ENCODE measurements at regions not wholly inside any gene's neighbourhood (a gene's known extent, or its start where the extent isn't known, plus 50 kb on each side); places are given as distances from the start of the nearest gene placed in this dataset.

DNA sequence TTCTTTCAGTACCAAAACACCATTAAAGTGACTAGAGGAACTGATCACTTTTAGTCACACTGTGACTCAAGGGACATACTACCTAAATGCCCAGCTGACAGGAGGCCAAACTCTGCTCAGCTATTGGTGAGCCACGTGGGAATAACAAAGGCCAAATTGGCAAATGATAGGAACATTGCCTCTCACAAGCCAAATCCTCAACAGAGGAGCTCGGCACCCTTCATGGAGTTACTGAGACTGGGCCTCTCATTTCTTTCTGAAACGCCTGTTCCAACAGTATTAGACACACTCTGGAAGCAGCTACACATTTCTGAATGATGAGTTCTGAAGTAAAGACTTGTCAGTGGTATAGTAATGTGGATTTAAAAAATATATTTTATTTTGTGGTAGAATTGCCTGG lies 166.0 kb upstream of the COL8A1 start:
- H3K9me3 Mint-ChIP-seq, result no peaks in the 10 kb centered on the region

DNA sequence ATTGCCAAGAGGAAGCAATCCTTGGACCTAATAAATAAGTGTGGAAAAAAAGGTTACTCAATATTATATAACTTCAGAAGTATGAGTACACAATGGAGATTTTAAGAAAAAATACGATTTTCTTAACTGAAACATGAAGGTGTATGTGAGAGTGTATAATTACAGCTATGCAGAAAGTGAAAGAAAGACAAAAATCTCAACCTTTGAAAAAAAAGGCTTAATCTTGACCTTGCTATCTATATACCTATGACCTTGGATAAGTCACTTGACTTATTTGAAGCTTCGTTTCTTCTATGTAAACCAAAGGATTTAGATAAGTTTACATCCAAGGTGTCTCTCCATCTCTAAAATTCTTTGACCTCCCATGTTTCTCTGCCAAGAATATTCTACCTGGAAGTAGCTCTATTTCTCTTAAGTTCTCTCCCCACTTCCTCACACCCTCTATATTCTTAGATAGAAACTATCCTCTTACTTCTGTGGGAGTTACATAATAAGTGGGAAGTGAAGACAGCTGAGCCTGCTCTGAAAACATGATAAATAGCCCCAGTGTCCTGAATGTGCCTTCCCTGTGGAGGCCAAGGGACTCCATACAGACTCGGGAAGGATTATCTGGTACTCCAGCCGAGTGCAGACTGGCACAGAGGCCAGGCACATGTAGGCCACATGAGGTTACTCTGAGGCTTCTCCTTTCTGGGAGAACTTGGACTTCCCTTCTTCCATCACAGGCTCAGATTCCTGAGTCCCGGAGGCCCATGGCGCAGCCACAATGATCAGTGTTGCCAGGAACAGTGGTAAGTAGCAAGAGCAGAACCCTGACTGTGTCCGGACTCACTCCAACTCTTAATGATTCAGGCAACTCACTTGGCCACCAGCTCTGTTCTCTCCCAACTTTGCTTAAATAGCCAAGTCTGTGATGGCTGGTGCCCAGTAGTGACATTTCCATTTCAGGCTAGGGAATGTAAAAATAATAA lies 166.8 kb upstream of the COL8A1 start:
- WGBS (ENCODE audit: insufficient coverage), result 77% methylated on average over 4 of the region's 7 CpGs
- H3K36me3 Mint-ChIP-seq, result no peaks in the 10 kb centered on the region
- no peak for ATAC-seq (replicated peaks in 1 of 4)

More for the DNA sequence above, 166.0 kb upstream of the COL8A1 start:
- 14% methylated on average over 1 of the region's 3 CpGs for WGBS (ENCODE audit: insufficient coverage)
- Mint-ChIP-seq H3K36me3 (no peaks in the 10 kb centered on the region), H3K27me3 (peaks cover 0 to 3% of the 10 kb centered on the region in 2 donors), H3K4me1 (no peaks in the 10 kb centered on the region), H3K4me3 (no peak overlapping the region), H3K27ac (no peak overlapping the region)
- CTCF ChIA-PET, result no interaction called here
- no peak overlapping the region for H3K4me3 ChIP-seq (ENCODE audit: control insufficient read depth in 1 of 2, extremely low read depth in 1 of 2, low read length in 1 of 2)
- H3K9me3 ChIP-seq, result no peaks in the 10 kb centered on the region
- no peaks in the 10 kb centered on the region for H3K36me3 ChIP-seq (ENCODE audit: control insufficient read depth in 2 of 2, extremely low read depth in 1 of 2, insufficient read depth in 1 of 2, low read length in 1 of 2)
- no peaks in the 10 kb centered on the region for H3K27me3 ChIP-seq (replicated peaks in 1 of 2; ENCODE audit: control insufficient read depth in 2 of 2, extremely low read depth in 1 of 2, insufficient read depth in 2 of 2, low read length in 1 of 2)
- DNase-seq (no peak), ATAC-seq (replicated peaks in 1 of 4) (no peak)
- POLR2A ChIA-PET, result no interaction called here
- H3K27ac ChIP-seq (ENCODE audit: low read length), result no peak overlapping the region
- no peaks in the 10 kb centered on the region for H3K4me1 ChIP-seq (ENCODE audit: control insufficient read depth in 1 of 2, extremely low read depth in 1 of 2, insufficient read depth in 2 of 2, low read length in 2 of 2)

DNA sequence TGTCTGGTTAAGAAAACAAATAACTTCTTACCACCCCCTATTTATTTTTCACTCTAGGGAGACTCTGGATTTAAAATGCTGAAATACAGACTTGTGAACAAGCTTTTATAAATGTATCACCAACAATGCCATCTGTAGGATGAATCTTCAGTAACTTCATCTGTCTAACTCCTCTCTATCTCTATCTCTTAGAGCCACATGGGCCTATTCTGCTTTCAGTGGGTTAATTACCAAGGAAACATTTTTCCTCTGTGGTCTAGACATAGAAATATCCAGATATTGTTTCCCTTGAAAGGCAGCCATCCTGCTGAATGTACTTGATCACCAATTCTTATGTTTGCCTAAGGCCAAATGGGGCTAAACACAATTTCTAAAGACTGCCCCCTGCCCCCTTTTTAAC lies 167.6 kb upstream of the COL8A1 start:
- Mint-ChIP-seq H3K4me3 (no peak overlapping the region), H3K36me3 (no peaks in the 10 kb centered on the region), H3K27ac (no peak overlapping the region), H3K27me3 (peaks cover 0 to 3% of the 10 kb centered on the region in 2 donors), H3K4me1 (no peaks in the 10 kb centered on the region), H3K9me3 (no peaks in the 10 kb centered on the region)
- ATAC-seq (replicated peaks in 1 of 4) (no peak), DNase-seq (no peak)
- Histone ChIP-seq H3K36me3 (ENCODE audit: control insufficient read depth in 2 of 2, extremely low read depth in 1 of 2, insufficient read depth in 1 of 2, low read length in 1 of 2) (no peaks in the 10 kb centered on the region), H3K27me3 (replicated peaks in 1 of 2; ENCODE audit: control insufficient read depth in 2 of 2, extremely low read depth in 1 of 2, insufficient read depth in 2 of 2, low read length in 1 of 2) (no peaks in the 10 kb centered on the region), H3K27ac (ENCODE audit: low read length) (no peak overlapping the region), H3K4me3 (ENCODE audit: control insufficient read depth in 1 of 2, extremely low read depth in 1 of 2, low read length in 1 of 2) (no peak overlapping the region), H3K9me3 (no peaks in the 10 kb centered on the region), H3K4me1 (ENCODE audit: control insufficient read depth in 1 of 2, extremely low read depth in 1 of 2, insufficient read depth in 2 of 2, low read length in 2 of 2) (no peaks in the 10 kb centered on the region)
- CTCF ChIA-PET, result no interaction called here
- POLR2A ChIA-PET, result no interaction called here

More for the DNA sequence above, 166.8 kb upstream of the COL8A1 start:
- no peak for DNase-seq
- Histone ChIP-seq H3K9me3 (no peaks in the 10 kb centered on the region), H3K4me1 (ENCODE audit: control insufficient read depth in 1 of 2, extremely low read depth in 1 of 2, insufficient read depth in 2 of 2, low read length in 2 of 2) (no peaks in the 10 kb centered on the region), H3K27me3 (replicated peaks in 1 of 2; ENCODE audit: control insufficient read depth in 2 of 2, extremely low read depth in 1 of 2, insufficient read depth in 2 of 2, low read length in 1 of 2) (no peaks in the 10 kb centered on the region), H3K36me3 (ENCODE audit: control insufficient read depth in 2 of 2, extremely low read depth in 1 of 2, insufficient read depth in 1 of 2, low read length in 1 of 2) (no peaks in the 10 kb centered on the region), H3K27ac (ENCODE audit: low read length) (no peak overlapping the region), H3K4me3 (ENCODE audit: control insufficient read depth in 1 of 2, extremely low read depth in 1 of 2, low read length in 1 of 2) (no peak overlapping the region)
- ChIA-PET POLR2A (no interaction called here), CTCF (no interaction called here)
- Mint-ChIP-seq H3K4me1 (no peaks in the 10 kb centered on the region), H3K4me3 (no peak overlapping the region), H3K27me3 (peaks cover 0 to 3% of the 10 kb centered on the region in 2 donors), H3K27ac (no peak overlapping the region), H3K9me3 (no peaks in the 10 kb centered on the region)

DNA sequence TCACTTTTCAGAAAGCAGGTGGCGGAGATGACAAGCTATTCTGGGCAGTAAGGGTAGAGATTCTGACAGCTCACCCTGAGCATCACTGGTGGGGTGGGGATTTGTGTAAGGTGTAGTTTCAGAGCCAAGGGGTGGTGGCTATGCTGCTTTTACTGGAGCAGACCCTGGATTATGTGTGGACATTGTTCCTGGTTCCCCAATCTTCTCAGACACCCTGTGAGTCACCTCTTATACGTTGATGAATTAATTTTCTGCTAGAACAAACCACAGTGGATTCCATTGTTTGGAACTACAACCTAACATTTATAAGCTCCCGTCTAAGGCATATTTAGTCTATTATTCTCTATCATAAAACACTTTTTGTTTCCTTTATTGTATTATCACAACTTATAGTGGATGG lies 169.5 kb upstream of the COL8A1 start:
- H3K9me3 Mint-ChIP-seq, result no peaks in the 10 kb centered on the region
- Histone ChIP-seq H3K36me3 (ENCODE audit: control insufficient read depth in 2 of 2, extremely low read depth in 1 of 2, insufficient read depth in 1 of 2, low read length in 1 of 2) (no peaks in the 10 kb centered on the region), H3K4me3 (ENCODE audit: control insufficient read depth in 1 of 2, extremely low read depth in 1 of 2, low read length in 1 of 2) (no peak overlapping the region), H3K27me3 (replicated peaks in 1 of 2; ENCODE audit: control insufficient read depth in 2 of 2, extremely low read depth in 1 of 2, insufficient read depth in 2 of 2, low read length in 1 of 2) (no peaks in the 10 kb centered on the region), H3K9me3 (no peaks in the 10 kb centered on the region), H3K4me1 (ENCODE audit: control insufficient read depth in 1 of 2, extremely low read depth in 1 of 2, insufficient read depth in 2 of 2, low read length in 2 of 2) (no peaks in the 10 kb centered on the region), H3K27ac (ENCODE audit: low read length) (no peak overlapping the region)
- no peak overlapping the region for H3K4me3 Mint-ChIP-seq
- H3K36me3 Mint-ChIP-seq, result no peaks in the 10 kb centered on the region
- POLR2A ChIA-PET, result no interaction called here
- H3K27ac Mint-ChIP-seq, result no peak overlapping the region
- DNase-seq (no peak), ATAC-seq (replicated peaks in 1 of 4) (no peak)
- H3K27me3 Mint-ChIP-seq, result peaks cover 0 to 3% of the 10 kb centered on the region in 2 donors
- WGBS (ENCODE audit: insufficient coverage), result 40% methylated on average over 1 of the region's 3 CpGs
- CTCF ChIA-PET, result no interaction called here
- no peaks in the 10 kb centered on the region for H3K4me1 Mint-ChIP-seq

DNA sequence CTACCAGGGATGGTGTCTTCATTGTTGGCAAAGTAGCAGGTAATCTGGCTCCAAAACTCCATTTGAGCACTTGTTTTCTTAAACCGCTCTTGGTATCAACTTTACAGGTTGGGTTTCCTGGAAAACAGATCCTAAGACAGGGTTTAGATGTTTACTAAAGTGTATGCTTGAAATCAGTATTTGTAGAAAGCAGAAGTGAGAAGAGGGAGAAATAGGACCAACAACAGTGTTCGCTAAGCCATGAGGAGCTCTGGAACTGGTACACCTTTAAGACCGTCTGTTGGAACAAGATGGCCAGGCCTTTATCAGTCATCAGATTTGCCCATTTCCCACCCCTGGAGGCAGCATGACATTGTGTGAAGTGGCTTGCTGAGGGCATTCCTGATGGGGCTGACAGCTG lies 171.0 kb upstream of the COL8A1 start:
- Histone ChIP-seq H3K4me3 (ENCODE audit: control insufficient read depth in 1 of 2, extremely low read depth in 1 of 2, low read length in 1 of 2) (no peak overlapping the region), H3K4me1 (ENCODE audit: control insufficient read depth in 1 of 2, extremely low read depth in 1 of 2, insufficient read depth in 2 of 2, low read length in 2 of 2) (no peaks in the 10 kb centered on the region), H3K27ac (ENCODE audit: low read length) (no peak overlapping the region), H3K27me3 (replicated peaks in 1 of 2; ENCODE audit: control insufficient read depth in 2 of 2, extremely low read depth in 1 of 2, insufficient read depth in 2 of 2, low read length in 1 of 2) (no peaks in the 10 kb centered on the region), H3K36me3 (ENCODE audit: control insufficient read depth in 2 of 2, extremely low read depth in 1 of 2, insufficient read depth in 1 of 2, low read length in 1 of 2) (no peaks in the 10 kb centered on the region), H3K9me3 (no peaks in the 10 kb centered on the region)
- Mint-ChIP-seq H3K4me1 (no peaks in the 10 kb centered on the region), H3K9me3 (no peaks in the 10 kb centered on the region), H3K27ac (no peak overlapping the region), H3K36me3 (no peaks in the 10 kb centered on the region), H3K4me3 (no peak overlapping the region), H3K27me3 (peaks cover 0 to 3% of the 10 kb centered on the region in 2 donors)
- ATAC-seq (replicated peaks in 1 of 4), result no peak
- CTCF ChIA-PET, result no interaction called here
- DNase-seq, result no peak
- POLR2A ChIA-PET, result no interaction called here
- WGBS (ENCODE audit: insufficient coverage), result 100% methylated on average over 1 of the region's 3 CpGs

DNA sequence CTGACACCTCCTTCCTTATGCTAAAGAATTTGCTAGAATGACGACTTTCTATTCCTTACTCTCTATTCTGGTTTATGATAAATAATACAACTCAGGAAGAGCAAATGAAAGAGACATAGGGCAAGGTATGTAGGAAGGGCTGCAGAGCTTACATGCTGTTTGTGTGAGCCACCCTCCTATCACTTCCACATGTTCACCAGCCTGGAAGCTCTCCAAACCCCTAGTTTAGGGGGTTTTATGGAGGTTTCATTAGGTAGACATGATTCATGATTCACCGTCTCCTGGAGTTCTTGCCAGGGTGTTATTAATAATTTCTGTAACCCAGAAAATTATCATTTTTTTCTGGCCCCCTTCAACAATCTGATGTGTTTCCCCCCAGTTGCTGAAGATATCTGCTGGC lies 172.1 kb upstream of the COL8A1 start:
- Mint-ChIP-seq H3K36me3 (no peaks in the 10 kb centered on the region), H3K27me3 (peaks cover 0 to 3% of the 10 kb centered on the region in 2 donors), H3K4me1 (no peaks in the 10 kb centered on the region), H3K27ac (no peak overlapping the region), H3K4me3 (no peak overlapping the region), H3K9me3 (no peaks in the 10 kb centered on the region)
- H3K36me3 ChIP-seq (ENCODE audit: control insufficient read depth in 2 of 2, extremely low read depth in 1 of 2, insufficient read depth in 1 of 2, low read length in 1 of 2), result no peaks in the 10 kb centered on the region
- no peak for DNase-seq
- POLR2A ChIA-PET, result no interaction called here
- no peak overlapping the region for H3K27ac ChIP-seq (ENCODE audit: low read length)
- H3K27me3 ChIP-seq (replicated peaks in 1 of 2; ENCODE audit: control insufficient read depth in 2 of 2, extremely low read depth in 1 of 2, insufficient read depth in 2 of 2, low read length in 1 of 2), result no peaks in the 10 kb centered on the region
- CTCF ChIA-PET, result no interaction called here
- H3K4me3 ChIP-seq (ENCODE audit: control insufficient read depth in 1 of 2, extremely low read depth in 1 of 2, low read length in 1 of 2), result no peak overlapping the region
- WGBS (ENCODE audit: insufficient coverage), result no CpG with 5 or more reads among the region's 2 CpGs
- ATAC-seq (replicated peaks in 1 of 4), result no peak
- H3K9me3 ChIP-seq, result no peaks in the 10 kb centered on the region
- no peaks in the 10 kb centered on the region for H3K4me1 ChIP-seq (ENCODE audit: control insufficient read depth in 1 of 2, extremely low read depth in 1 of 2, insufficient read depth in 2 of 2, low read length in 2 of 2)
